ENCODE measurements at regions not wholly inside any gene's neighbourhood (a gene's known extent, or its start where the extent isn't known, plus 50 kb on each side); places are given as distances from the start of the nearest gene placed in this dataset.

DNA sequence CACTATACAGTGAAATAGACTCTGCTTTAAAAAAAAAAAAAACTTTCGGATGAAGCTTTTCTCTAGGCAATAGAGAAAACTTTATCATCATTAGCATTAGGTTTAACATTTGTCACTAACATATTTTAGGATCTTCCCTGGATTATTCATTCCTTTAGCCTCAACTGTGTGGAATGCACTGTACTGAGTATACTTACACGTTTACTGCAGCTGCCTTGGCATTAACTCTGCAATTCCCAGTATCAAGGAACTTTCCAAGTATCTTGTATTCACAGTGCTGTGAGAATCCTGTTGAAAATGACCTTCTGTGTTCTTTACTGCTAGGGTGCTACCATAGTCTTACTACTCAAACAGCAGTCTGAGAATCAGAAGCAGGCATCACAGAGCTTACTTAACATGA lies 328.2 kb upstream of the COL3A1 start:
- no peaks in the 10 kb centered on the region for H3K36me3 ChIP-seq (ENCODE audit: control insufficient read depth in 4 of 4, insufficient read depth in 4 of 4, low read length in 3 of 4)
- H3K4me1 ChIP-seq (ENCODE audit: control extremely low read depth in 1 of 4, control insufficient read depth in 4 of 4, insufficient read depth in 4 of 4, low read length in 3 of 4) = no peaks in the 10 kb centered on the region
- DNase-seq = no peak
- no CpG with 5 or more reads among the region's 2 CpGs for WGBS (ENCODE audit: insufficient coverage)
- POLR2A ChIA-PET = no interaction called here
- CTCF ChIA-PET = no interaction called here
- no peaks in the 10 kb centered on the region for H3K27me3 ChIP-seq (replicated peaks in 2 of 5; ENCODE audit: control insufficient read depth in 4 of 5, insufficient read depth in 5 of 5, low read length in 4 of 5)
- no peaks in the 10 kb centered on the region for H3K9me3 ChIP-seq (ENCODE audit: control extremely low read depth in 1 of 5, control insufficient read depth in 4 of 5, insufficient read depth in 2 of 5, low read depth in 1 of 5, low read length in 4 of 5)
- H3K4me3 ChIP-seq (ENCODE audit: control insufficient read depth in 1 of 7, extremely low read depth in 1 of 7, insufficient read depth in 4 of 7, low read depth in 2 of 7, low read length in 6 of 7) = no peak overlapping the region
- H3K27ac ChIP-seq (ENCODE audit: insufficient read depth in 1 of 2, low read depth in 1 of 2, low read length in 2 of 2, poor library complexity in 1 of 2, severe bottlenecking in 2 of 2) = no peak overlapping the region

DNA sequence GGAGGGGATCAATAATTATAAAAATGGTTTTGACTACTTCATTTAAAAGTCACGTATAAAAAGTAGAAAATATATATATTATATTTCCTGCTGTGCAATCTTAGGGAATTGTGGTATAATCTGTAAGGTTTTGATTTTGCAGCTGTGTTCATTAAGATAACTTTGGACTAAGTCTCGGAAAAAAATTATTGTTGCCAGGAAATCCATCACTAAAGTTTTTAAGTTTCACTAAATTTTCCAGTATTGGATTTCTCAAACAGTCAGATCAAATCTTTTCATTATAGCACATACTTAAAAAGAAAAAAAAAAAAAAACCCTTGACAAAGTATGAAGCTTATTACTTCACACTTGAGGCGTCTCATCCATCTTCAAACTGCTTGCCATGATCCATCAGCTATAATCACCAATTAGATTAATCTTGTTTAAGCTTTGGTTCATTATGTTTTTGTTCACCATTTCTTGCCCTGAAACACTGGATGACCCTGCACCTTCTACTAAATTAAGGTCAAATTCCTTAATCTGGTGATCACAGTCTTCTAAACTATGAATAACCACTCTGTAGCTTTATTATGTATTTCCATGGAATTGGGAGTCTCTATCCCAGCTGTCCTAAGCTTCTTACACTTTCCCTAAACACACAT lies 326.6 kb upstream of the COL3A1 start:
- WGBS (ENCODE audit: insufficient coverage) = no CpG with 5 or more reads among the region's 3 CpGs

DNA sequence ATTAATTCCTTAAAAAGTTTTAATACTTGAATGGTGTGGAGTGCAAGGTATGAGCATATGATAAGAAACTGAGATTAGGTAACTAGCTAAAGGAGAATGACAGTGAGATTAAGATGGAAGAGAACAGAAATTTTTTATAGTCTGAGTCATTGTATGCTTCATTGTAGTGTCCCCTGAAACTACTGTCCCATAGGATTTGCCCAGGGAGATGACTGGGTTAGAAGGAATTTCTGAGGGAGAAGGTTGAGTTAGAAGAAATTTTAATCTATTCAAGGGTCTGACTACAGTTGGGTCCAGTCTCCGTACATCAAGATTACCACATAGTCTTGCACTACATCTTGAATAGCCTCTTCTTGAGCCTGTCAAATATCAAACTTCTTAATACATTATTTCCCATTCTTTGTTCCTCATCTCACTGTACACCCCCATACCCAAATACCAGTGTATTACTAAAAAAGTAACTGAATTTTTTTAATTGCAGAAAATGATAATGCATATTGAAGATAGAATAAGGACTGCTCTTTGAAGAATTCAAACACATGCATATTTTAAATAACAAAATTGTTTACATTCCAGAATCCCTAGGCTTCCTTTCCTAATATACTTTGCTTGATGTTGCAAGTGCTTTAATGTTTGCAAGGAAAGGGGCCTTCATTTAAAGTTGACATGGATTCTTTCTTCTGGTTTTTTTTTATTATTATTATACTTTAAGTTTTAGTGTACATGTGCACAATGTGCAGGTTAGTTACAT lies 314.3 kb upstream of the COL3A1 start:
- no peak overlapping the region for H3K27ac ChIP-seq (ENCODE audit: insufficient read depth in 1 of 2, low read depth in 1 of 2, low read length in 2 of 2, poor library complexity in 1 of 2, severe bottlenecking in 2 of 2)
- no peaks in the 10 kb centered on the region for H3K36me3 ChIP-seq (ENCODE audit: control insufficient read depth in 4 of 4, insufficient read depth in 4 of 4, low read length in 3 of 4)
- H3K27me3 ChIP-seq (replicated peaks in 2 of 5; ENCODE audit: control insufficient read depth in 4 of 5, insufficient read depth in 5 of 5, low read length in 4 of 5) = no peaks in the 10 kb centered on the region
- ChIA-PET CTCF (no interaction called here), POLR2A (no interaction called here)
- no peaks in the 10 kb centered on the region for H3K9me3 ChIP-seq (ENCODE audit: control extremely low read depth in 1 of 5, control insufficient read depth in 4 of 5, insufficient read depth in 2 of 5, low read depth in 1 of 5, low read length in 4 of 5)
- DNase-seq = no peak
- no peak overlapping the region for H3K4me3 ChIP-seq (ENCODE audit: control insufficient read depth in 1 of 7, extremely low read depth in 1 of 7, insufficient read depth in 4 of 7, low read depth in 2 of 7, low read length in 6 of 7)
- no CpG with 5 or more reads among the region's 1 CpG for WGBS (ENCODE audit: insufficient coverage)
- no peaks in the 10 kb centered on the region for H3K4me1 ChIP-seq (ENCODE audit: control extremely low read depth in 1 of 4, control insufficient read depth in 4 of 4, insufficient read depth in 4 of 4, low read length in 3 of 4)

More for the DNA sequence above, 326.6 kb upstream of the COL3A1 start:
- no peak overlapping the region for H3K4me3 ChIP-seq (ENCODE audit: control insufficient read depth in 1 of 7, extremely low read depth in 1 of 7, insufficient read depth in 4 of 7, low read depth in 2 of 7, low read length in 6 of 7)
- no peak overlapping the region for H3K27ac ChIP-seq (ENCODE audit: insufficient read depth in 1 of 2, low read depth in 1 of 2, low read length in 2 of 2, poor library complexity in 1 of 2, severe bottlenecking in 2 of 2)
- CTCF ChIA-PET = interaction anchor here (0.6 kb wide), 1 partner anchor 59 kb away, joined by 3 read pairs; no protein-coding TSS in a partner anchor
- no peaks in the 10 kb centered on the region for H3K9me3 ChIP-seq (ENCODE audit: control extremely low read depth in 1 of 5, control insufficient read depth in 4 of 5, insufficient read depth in 2 of 5, low read depth in 1 of 5, low read length in 4 of 5)
- POLR2A ChIA-PET = no interaction called here
- H3K4me1 ChIP-seq (ENCODE audit: control extremely low read depth in 1 of 4, control insufficient read depth in 4 of 4, insufficient read depth in 4 of 4, low read length in 3 of 4) = peaks cover 0 to 8% (median 0%) of the 10 kb centered on the region in 4 experiments
- H3K27me3 ChIP-seq (replicated peaks in 2 of 5; ENCODE audit: control insufficient read depth in 4 of 5, insufficient read depth in 5 of 5, low read length in 4 of 5) = no peaks in the 10 kb centered on the region
- no peak for DNase-seq
- no peaks in the 10 kb centered on the region for H3K36me3 ChIP-seq (ENCODE audit: control insufficient read depth in 4 of 4, insufficient read depth in 4 of 4, low read length in 3 of 4)

DNA sequence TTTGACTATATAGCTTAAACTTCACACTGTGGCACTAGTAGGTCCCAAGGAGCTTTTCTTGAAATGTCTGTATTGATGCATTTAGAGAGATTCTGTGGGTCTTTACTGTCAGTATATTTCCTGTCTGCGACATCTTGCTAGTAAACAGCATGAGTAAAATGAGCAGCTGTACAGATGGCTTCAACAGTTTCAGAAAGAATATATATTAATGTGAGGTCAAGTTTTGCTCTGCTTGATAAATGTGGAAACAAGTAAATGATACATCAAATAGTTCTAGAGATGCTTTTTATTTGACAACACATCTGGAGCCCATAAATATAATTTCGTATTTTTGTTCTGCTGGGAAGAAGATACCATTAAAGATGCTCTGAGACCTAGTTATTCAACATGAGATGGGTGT lies 310.9 kb upstream of the COL3A1 start:
- H3K27ac ChIP-seq (ENCODE audit: insufficient read depth in 1 of 2, low read depth in 1 of 2, low read length in 2 of 2, poor library complexity in 1 of 2, severe bottlenecking in 2 of 2) = no peak overlapping the region
- no peaks in the 10 kb centered on the region for H3K9me3 ChIP-seq (ENCODE audit: control extremely low read depth in 1 of 5, control insufficient read depth in 4 of 5, insufficient read depth in 2 of 5, low read depth in 1 of 5, low read length in 4 of 5)
- DNase-seq = no peak
- POLR2A ChIA-PET = no interaction called here
- H3K4me1 ChIP-seq (ENCODE audit: control extremely low read depth in 1 of 4, control insufficient read depth in 4 of 4, insufficient read depth in 4 of 4, low read length in 3 of 4) = no peaks in the 10 kb centered on the region
- no CpG with 5 or more reads among the region's 2 CpGs for WGBS (ENCODE audit: insufficient coverage)
- no peaks in the 10 kb centered on the region for H3K27me3 ChIP-seq (replicated peaks in 2 of 5; ENCODE audit: control insufficient read depth in 4 of 5, insufficient read depth in 5 of 5, low read length in 4 of 5)
- CTCF ChIA-PET = no interaction called here
- no peak overlapping the region for H3K4me3 ChIP-seq (ENCODE audit: control insufficient read depth in 1 of 7, extremely low read depth in 1 of 7, insufficient read depth in 4 of 7, low read depth in 2 of 7, low read length in 6 of 7)
- no peaks in the 10 kb centered on the region for H3K36me3 ChIP-seq (ENCODE audit: control insufficient read depth in 4 of 4, insufficient read depth in 4 of 4, low read length in 3 of 4)

DNA sequence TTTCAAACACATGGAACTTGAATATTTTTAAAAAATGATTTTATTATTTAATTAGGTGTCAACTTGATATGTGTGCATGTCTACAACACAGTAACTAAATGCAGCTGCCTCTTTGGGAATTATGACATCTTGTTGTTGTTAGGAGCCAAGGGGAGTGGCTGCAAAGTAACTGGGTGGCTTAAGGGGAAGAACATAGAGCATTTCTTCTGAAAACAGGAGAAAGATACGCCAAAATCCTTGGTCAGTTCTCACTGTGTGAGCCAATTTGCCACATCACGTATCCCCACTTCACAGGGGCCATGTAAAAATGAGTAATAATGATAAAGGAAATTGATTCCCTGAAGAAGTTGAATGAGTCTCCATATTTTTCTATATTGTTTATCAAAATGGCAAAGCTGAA lies 309.8 kb upstream of the COL3A1 start:
- POLR2A ChIA-PET = no interaction called here
- no peak overlapping the region for H3K27ac ChIP-seq (ENCODE audit: insufficient read depth in 1 of 2, low read depth in 1 of 2, low read length in 2 of 2, poor library complexity in 1 of 2, severe bottlenecking in 2 of 2)

DNA sequence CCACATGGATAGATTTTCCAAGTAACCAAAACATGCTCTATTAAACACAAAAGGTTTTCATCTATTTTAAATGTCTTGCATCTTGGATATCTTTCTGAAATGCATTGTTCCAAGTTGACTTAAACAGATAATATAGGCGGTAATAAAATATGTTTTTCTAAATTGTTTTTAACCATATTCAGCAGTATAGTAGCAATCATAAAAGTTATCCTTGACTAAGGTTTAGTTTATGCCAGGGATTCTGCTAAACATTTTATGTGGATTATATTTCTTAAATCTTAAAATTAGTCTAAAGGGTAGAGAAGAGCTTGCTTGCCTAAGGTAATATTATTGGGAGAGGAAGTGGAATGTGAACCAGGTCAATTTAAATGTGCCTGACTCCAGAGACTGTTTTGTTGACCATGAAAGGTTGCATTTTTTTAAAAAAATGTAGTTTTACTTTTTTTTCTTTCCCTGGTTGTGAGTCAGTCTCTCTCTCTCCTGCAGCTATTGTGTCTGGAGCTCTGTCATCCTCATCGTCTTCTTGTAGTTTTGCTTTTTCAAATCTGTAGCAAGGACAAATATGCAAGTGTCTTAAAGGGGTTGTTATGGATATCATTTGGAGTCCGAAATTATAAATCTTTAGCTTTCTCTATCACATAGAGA lies 309.1 kb upstream of the COL3A1 start:
- Histone ChIP-seq H3K36me3 (ENCODE audit: control insufficient read depth in 4 of 4, insufficient read depth in 4 of 4, low read length in 3 of 4) (no peaks in the 10 kb centered on the region), H3K4me1 (ENCODE audit: control extremely low read depth in 1 of 4, control insufficient read depth in 4 of 4, insufficient read depth in 4 of 4, low read length in 3 of 4) (no peaks in the 10 kb centered on the region), H3K27ac (ENCODE audit: insufficient read depth in 1 of 2, low read depth in 1 of 2, low read length in 2 of 2, poor library complexity in 1 of 2, severe bottlenecking in 2 of 2) (no peak overlapping the region), H3K9me3 (ENCODE audit: control extremely low read depth in 1 of 5, control insufficient read depth in 4 of 5, insufficient read depth in 2 of 5, low read depth in 1 of 5, low read length in 4 of 5) (no peaks in the 10 kb centered on the region), H3K4me3 (ENCODE audit: control insufficient read depth in 1 of 7, extremely low read depth in 1 of 7, insufficient read depth in 4 of 7, low read depth in 2 of 7, low read length in 6 of 7) (no peak overlapping the region), H3K27me3 (replicated peaks in 2 of 5; ENCODE audit: control insufficient read depth in 4 of 5, insufficient read depth in 5 of 5, low read length in 4 of 5) (no peaks in the 10 kb centered on the region)
- CTCF ChIA-PET = no interaction called here
- POLR2A ChIA-PET = interaction anchor here (0.6 kb wide), 1 partner anchor 248 kb away, joined by 3 read pairs; no protein-coding TSS in a partner anchor
- no peak for DNase-seq
- WGBS (ENCODE audit: insufficient coverage) = no CpG with 5 or more reads among the region's 3 CpGs

More for the DNA sequence above, 309.8 kb upstream of the COL3A1 start:
- DNase-seq = no peak
- 100% methylated on average over 2 of the region's 2 CpGs for WGBS (ENCODE audit: insufficient coverage)
- Histone ChIP-seq H3K4me1 (ENCODE audit: control extremely low read depth in 1 of 4, control insufficient read depth in 4 of 4, insufficient read depth in 4 of 4, low read length in 3 of 4) (no peaks in the 10 kb centered on the region), H3K27me3 (replicated peaks in 2 of 5; ENCODE audit: control insufficient read depth in 4 of 5, insufficient read depth in 5 of 5, low read length in 4 of 5) (no peaks in the 10 kb centered on the region), H3K4me3 (ENCODE audit: control insufficient read depth in 1 of 7, extremely low read depth in 1 of 7, insufficient read depth in 4 of 7, low read depth in 2 of 7, low read length in 6 of 7) (no peak overlapping the region), H3K36me3 (ENCODE audit: control insufficient read depth in 4 of 4, insufficient read depth in 4 of 4, low read length in 3 of 4) (no peaks in the 10 kb centered on the region), H3K9me3 (ENCODE audit: control extremely low read depth in 1 of 5, control insufficient read depth in 4 of 5, insufficient read depth in 2 of 5, low read depth in 1 of 5, low read length in 4 of 5) (no peaks in the 10 kb centered on the region)
- CTCF ChIA-PET = no interaction called here

DNA sequence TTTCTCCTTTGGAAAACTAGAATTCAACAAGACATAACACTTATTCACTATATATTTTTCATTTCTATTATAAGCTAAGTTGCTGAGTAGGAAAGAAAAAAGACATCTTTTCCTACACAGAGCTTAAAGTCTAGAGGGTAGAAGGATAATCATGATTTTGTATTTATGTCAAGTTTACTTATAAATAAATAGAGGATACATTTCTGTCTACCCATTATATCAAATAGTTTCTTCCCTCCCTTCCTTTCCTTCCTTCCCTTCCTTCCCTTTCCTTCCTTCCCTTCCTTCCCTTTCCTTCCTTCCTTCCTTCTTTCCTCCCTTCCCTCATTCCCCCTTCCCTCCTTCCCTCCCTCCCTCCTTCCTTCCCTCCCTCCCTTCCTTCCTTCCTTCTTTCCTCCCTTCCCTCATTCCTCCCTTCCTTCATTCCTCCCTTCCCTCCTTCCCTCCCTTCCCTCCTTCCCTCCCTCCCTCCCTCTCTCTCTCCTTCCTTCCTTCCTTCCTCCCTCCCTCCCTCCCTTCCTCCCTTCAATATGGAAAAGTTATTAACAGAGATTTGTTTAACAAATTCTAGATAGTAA lies 308.4 kb upstream of the COL3A1 start:
- CTCF ChIA-PET = no interaction called here

More for the DNA sequence above, 308.4 kb upstream of the COL3A1 start:
- Histone ChIP-seq H3K27me3 (replicated peaks in 2 of 5; ENCODE audit: control insufficient read depth in 4 of 5, insufficient read depth in 5 of 5, low read length in 4 of 5) (no peaks in the 10 kb centered on the region), H3K9me3 (ENCODE audit: control extremely low read depth in 1 of 5, control insufficient read depth in 4 of 5, insufficient read depth in 2 of 5, low read depth in 1 of 5, low read length in 4 of 5) (no peaks in the 10 kb centered on the region), H3K36me3 (ENCODE audit: control insufficient read depth in 4 of 4, insufficient read depth in 4 of 4, low read length in 3 of 4) (no peaks in the 10 kb centered on the region), H3K4me3 (ENCODE audit: control insufficient read depth in 1 of 7, extremely low read depth in 1 of 7, insufficient read depth in 4 of 7, low read depth in 2 of 7, low read length in 6 of 7) (no peak overlapping the region), H3K4me1 (ENCODE audit: control extremely low read depth in 1 of 4, control insufficient read depth in 4 of 4, insufficient read depth in 4 of 4, low read length in 3 of 4) (no peaks in the 10 kb centered on the region), H3K27ac (ENCODE audit: insufficient read depth in 1 of 2, low read depth in 1 of 2, low read length in 2 of 2, poor library complexity in 1 of 2, severe bottlenecking in 2 of 2) (no peak overlapping the region)
- DNase-seq = no peak
- POLR2A ChIA-PET = interaction anchor here (0.6 kb wide), 1 partner anchor 248 kb away, joined by 3 read pairs; no protein-coding TSS in a partner anchor

Data from common myeloid progenitor, CD34-positive (primary cell).